Thoracic aorta (tissue), 2 donors: ENCODE measurements at regions not wholly inside any gene's neighbourhood (a gene's known extent, or its start where the extent isn't known, plus 50 kb on each side); places are given as distances from the start of the nearest gene placed in this dataset.

Experiments used
- ATAC-seq: fragments of 150-250 bp; one replicate; pipeline ENCODE4 v1.8.0; 2017; ENCODE audit warnings: low read depth; ENCODE audit not compliant: insufficient number of reproducible peaks, low FRiP score
- DNase-seq: peaks from one replicate; pipeline ENCODE4 v3.0.0-alpha.2; 2020; ENCODE audit warnings: low spot score
- H3K27ac ChIP-seq, 2 donors: fragments of 200-600 bp; sonication (generic); 1 replicate in 1 of 2; 2 replicates in 1 of 2; pipeline ENCODE4 v1.5.1; 2016; ENCODE audit warnings: mild to moderate bottlenecking in 2 of 2, moderate library complexity in 2 of 2
- H3K27me3 ChIP-seq: fragments of 200-600 bp; sonication (generic); replicated peaks from 2 replicates; pipeline ENCODE4 v1.6.0; 2016; ENCODE audit warnings: mild to moderate bottlenecking; ENCODE audit not compliant: insufficient read depth
- H3K36me3 ChIP-seq: fragments of 200-600 bp; sonication (generic); one replicate; pipeline ENCODE4 v1.5.1; 2016
- H3K4me1 ChIP-seq, 2 donors: fragments of 200-600 bp; sonication (generic); 1 replicate in 1 of 2; 2 replicates in 1 of 2; pipeline versions ENCODE4 v1.5.1 to v1.6.0; 2016; ENCODE audit warnings: low read depth in 2 of 2, mild to moderate bottlenecking in 1 of 2; ENCODE audit not compliant: control insufficient read depth in 1 of 2
- H3K4me3 ChIP-seq: fragments of 200-600 bp; sonication (generic); 2 replicates; pipeline ENCODE4 v1.5.1; 2016; ENCODE audit warnings: mild to moderate bottlenecking
- H3K9me3 ChIP-seq: fragments of 200-600 bp; sonication (generic); 2 replicates; pipeline ENCODE4 v1.5.1; 2016
- CTCF ChIP-seq: fragments of 200-600 bp; sonication (generic); IDR thresholded peaks from one replicate; pipeline ENCODE4 v1.5.1; 2019; ENCODE audit warnings: antibody characterized with exemption

DNA sequence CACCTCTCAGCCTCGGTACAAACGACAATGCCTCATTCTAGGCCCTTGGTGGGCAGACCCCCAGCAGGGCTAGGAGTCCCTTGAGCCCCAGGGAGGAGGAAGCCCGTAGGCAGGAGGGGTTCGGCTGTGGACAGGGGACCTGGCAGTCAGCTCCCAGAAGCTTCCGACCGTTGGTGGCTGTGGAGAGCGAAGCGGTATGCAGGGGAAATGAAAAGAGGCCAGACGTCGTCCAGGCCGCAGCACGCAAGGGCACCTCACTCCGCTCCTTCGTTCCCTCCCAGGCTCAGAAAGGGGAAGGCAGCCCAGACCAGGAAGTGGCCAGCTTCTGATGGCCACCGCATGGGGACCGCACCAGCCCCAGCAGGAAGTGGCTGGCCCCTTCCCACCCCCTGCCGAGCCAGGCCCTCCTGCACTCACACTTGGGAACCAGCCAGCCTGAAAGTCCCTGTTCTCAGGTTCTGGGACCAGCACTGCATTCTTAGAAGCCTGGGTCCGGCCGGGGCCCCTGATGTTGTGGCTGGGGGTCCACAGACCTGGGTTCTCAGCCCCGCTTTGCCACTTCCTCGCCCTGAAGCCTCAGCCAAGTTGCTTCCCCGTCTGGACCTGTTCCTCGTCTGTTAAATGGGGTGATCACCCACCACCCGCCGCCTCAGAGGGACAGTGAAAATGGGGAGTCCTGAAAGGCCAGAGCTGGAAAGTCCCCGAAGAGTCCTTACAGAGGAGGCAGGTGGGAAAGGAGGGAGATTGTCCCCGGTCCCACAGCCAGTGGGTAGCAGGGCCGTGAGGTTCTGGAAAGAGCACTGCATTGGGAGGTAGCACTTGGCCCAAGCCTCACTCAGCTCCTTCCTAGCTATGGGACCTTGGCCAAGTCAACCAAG, 104.0 kb upstream of the RUNX3 start:
- H3K4me3 ChIP-seq: no peak overlapping the region
- no peak for TF ChIP-seq CTCF
- H3K27ac ChIP-seq: no peak overlapping the region
- H3K36me3 ChIP-seq: no peaks in the 10 kb centered on the region
- no peaks in the 10 kb centered on the region for H3K27me3 ChIP-seq
- no peaks in the 10 kb centered on the region for H3K9me3 ChIP-seq
- peaks cover 0 to 7% of the 10 kb centered on the region in 2 donors for H3K4me1 ChIP-seq
- no peak for ATAC-seq
- no peak for DNase-seq

DNA sequence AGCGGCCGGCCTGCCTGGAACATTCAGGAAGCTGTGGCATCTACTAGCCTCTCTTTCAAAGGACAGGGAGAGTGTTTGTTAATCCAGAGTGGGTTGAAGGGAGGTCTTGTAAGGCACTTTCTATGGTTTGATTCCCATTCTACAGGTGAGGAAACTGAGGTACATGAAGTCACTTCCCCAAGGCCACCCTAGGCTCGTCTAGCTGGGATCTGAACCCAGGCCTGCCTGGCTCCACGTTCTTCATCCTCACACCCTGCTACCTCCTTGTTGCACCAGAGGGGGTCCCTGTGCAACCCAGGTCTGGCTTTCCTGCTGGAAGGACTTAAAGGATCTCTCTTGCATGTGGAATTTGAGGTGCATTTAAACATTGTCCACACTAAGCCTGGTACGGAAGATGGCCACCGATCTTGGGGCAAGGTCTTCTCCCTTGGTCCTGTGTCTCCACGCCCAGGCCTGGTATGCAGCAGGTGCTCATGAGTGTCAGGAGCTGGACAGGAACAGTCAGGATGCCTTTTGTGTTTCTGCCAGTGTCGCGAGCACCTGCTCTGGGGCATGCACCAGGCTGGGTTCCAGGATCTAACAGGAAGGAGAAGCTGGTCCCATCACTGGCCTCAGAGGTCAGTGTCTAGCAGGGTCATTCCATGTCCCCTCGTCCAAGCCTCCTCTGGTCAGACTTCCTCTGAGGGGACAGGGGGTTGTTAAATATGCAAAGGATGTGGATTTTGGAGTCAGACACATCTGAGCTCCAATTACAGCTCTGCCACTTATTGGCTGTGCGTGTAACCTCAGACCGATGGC, 103.2 kb upstream of the RUNX3 start:
- H3K4me1 ChIP-seq: peaks cover 0 to 7% of the 10 kb centered on the region in 2 donors
- H3K36me3 ChIP-seq: no peaks in the 10 kb centered on the region
- no peak overlapping the region for H3K4me3 ChIP-seq
- TF ChIP-seq CTCF: no peak
- DNase-seq: no peak
- ATAC-seq: no peak
- H3K9me3 ChIP-seq: no peaks in the 10 kb centered on the region
- no peaks in the 10 kb centered on the region for H3K27me3 ChIP-seq
- H3K27ac ChIP-seq: no peak overlapping the region

GRCh38 chr1:25031966-25032667, 102.0 kb upstream of the RUNX3 start:
- TF ChIP-seq CTCF: no peak
- H3K4me1 ChIP-seq: peaks cover 0 to 7% of the 10 kb centered on the region in 2 donors
- H3K36me3 ChIP-seq: no peaks in the 10 kb centered on the region
- no peak for ATAC-seq
- no peak for DNase-seq
- no peaks in the 10 kb centered on the region for H3K27me3 ChIP-seq
- no peak overlapping the region for H3K4me3 ChIP-seq
- H3K27ac ChIP-seq: no peak overlapping the region
- no peaks in the 10 kb centered on the region for H3K9me3 ChIP-seq

DNA sequence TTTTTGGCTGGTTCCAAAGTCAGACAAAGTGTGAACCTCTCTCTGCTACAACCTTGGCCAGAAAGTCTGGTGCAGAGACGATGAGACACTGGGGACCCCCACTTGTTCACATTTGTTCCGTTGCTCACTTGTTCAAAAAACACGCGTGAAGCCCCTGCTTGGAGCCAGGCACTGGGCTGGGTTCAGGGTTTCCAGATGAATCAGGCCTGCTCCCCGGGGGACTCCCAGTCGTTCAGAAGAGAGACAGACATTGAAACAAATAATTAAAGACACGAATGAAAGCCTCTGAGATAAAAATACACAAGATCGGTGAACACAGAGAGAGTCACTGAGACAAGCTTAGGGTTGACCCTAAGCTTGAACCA, 101.5 kb upstream of the RUNX3 start:
- Histone ChIP-seq H3K9me3 (no peaks in the 10 kb centered on the region), H3K36me3 (no peaks in the 10 kb centered on the region), H3K4me1 (peaks cover 0 to 7% of the 10 kb centered on the region in 2 donors), H3K27ac (no peak overlapping the region), H3K4me3 (no peak overlapping the region), H3K27me3 (no peaks in the 10 kb centered on the region)
- ATAC-seq: no peak
- no peak for DNase-seq
- TF ChIP-seq CTCF: no peak
